GM12874 (cell line): ENCODE measurements at regions not wholly inside any gene's neighbourhood (a gene's known extent, or its start where the extent isn't known, plus 50 kb on each side); places are given as distances from the start of the nearest gene placed in this dataset.

ENCODE experiments used
- CTCF ChIP-seq: IDR thresholded peaks from 2 replicates; pipeline ENCODE4 v1.5.1; 2011; ENCODE audit warnings: low read depth, mild to moderate bottlenecking, control low read depth, low read length, moderate library complexity; ENCODE audit not compliant: insufficient read depth

GRCh38 chr12:22740656-22741355 is 115.8 kb downstream of the ETNK1 start:
- no peak for TF ChIP-seq CTCF

GRCh38 chr12:22743700-22744099 is 118.7 kb downstream of the ETNK1 start:
- no peak for TF ChIP-seq CTCF

- TF ChIP-seq CTCF = no peak
Measured at GRCh38 chr12:22744197-22744596, 119.2 kb downstream of the ETNK1 start.

GRCh38 chr12:22746720-22747119 is 121.7 kb downstream of the ETNK1 start:
- TF ChIP-seq CTCF = no peak

- TF ChIP-seq CTCF = no peak
Measured at GRCh38 chr12:22755629-22756028, 130.7 kb downstream of the ETNK1 start.

GRCh38 chr12:22759769-22760674 is 135.1 kb downstream of the ETNK1 start:
- TF ChIP-seq CTCF = no peak

- no peak for TF ChIP-seq CTCF
Measured at GRCh38 chr12:22765421-22766130, 140.6 kb downstream of the ETNK1 start.
